ENCODE measurements at regions not wholly inside any gene's neighbourhood (a gene's known extent, or its start where the extent isn't known, plus 50 kb on each side); places are given as distances from the start of the nearest gene placed in this dataset.

- DNase-seq (ENCODE audit: low spot score) (no peak), FAIRE-seq (no peak)
These were observed 251.2 kb upstream of the NOX3 start for GRCh38 chr6:155706806-155707205.

DNA sequence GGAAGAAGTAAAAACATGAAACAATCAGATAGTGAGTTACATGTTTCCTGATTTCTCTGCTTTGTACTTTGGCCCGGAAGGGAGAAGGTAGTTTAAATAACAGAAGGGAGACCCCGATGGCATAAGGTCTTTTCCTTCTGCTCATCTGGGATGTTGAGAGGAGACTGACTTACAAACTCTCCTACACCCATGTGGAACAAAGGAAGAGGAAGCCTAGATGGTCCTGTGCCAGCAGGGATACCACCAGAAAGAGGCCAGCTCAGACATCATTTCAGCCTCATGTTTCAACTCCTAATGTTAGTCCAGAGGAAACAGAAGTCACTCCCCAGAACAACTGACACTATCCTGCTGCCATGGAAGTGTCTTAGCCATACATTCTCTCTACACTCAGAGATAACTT lies 250.7 kb upstream of the NOX3 start:
- DNase-seq (ENCODE audit: low spot score) (no peak), FAIRE-seq (no peak)

DNA sequence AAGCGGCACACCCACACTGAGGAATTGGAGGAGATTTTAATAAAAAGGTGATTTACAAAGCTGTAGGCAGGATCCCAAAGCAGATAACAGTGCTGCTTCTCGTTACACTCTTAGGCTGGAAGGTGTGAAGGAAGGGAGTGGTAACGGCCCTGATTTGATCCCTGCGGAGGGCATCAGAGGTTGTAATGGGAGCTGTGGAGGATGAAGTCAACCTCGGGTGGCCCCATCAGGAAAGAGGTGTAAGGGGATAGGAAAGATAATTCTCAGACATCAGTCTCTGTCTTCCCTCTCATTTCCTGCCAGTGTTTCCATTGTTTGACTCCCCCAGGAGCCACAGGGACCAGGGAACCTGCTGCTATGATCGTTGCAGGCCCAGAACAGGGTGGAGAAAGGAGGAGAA lies 245.7 kb upstream of the NOX3 start:
- DNase-seq (ENCODE audit: low spot score) (no peak), FAIRE-seq (no peak)

DNA sequence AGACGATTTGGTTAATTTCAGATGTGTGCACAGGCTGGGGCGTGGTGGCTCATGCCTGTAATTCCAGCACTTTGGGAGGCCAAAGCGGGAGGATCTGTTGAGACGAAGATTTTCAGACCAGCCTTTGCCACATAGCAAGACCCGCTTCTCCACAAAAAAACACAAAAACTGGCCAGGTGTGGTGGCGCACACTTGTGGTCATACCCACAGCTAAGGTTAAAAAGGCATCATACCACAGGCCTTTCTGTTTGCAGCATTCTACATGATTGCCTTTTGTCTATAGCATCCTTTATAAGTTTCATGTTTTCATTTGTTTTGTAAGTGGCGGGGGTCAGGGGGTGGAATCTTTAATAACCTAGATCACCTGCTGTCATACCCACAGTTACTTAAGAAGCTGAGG lies 239.9 kb upstream of the NOX3 start:
- no peak for FAIRE-seq
- DNase-seq (ENCODE audit: low spot score), result no peak

DNA sequence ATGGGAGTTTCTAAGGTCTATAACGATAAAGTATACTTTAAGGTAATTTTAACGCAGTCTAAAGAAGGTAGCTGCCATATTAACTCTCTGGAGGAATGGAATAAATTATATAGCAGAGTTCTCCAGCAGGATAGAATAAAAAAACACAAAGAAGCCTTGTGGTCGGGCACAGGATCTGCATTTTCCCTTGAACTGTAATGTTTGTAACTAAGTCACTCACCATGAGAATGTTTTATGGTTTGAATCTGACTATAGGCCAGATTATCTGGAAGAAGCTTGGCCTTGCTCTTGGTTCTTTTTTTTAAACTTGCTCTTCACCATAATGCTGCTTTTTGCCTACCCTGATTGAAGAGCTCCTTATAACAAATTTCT lies 238.8 kb upstream of the NOX3 start:
- peak; percentile 32 for DNase-seq (ENCODE audit: low spot score)
- FAIRE-seq, result no peak

DNA sequence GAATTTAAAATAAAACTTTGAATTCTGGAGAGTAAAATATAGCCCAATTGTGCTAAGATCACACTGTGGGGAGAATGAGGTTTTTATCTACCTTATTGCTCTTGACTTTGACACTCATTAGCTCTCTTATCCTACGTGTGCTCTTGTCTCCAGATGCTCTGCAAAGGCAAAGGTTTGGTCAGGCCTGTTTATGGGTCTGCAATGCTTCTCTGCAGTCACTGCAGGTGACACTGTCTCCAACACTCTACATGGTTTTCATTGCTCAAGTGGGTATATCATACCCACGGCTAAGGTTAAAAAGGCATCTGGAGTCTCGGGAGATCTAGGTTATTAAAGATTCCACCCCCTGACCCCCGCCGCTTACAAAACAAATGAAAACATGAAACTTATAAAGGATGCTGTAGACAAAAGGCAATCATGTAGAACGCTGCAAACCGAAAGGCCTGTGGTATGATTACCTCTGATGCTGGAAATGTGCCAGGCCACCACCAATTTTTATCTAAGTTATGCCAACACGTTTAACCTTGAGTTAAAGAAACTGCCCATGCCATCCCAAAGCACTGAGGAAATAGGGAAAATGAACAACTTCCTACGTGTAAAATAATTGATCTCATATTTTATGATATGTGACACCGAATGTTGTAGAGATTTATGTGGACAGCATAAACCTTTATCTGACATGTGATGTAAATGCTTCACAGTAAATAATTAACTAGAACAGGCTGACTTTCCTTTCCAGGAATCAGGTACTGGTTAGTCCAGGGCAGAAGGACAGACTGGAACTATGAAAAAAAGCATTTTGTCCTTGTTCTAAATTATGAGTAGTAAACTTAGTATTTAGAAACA lies 238.2 kb upstream of the NOX3 start:
- DNase-seq (ENCODE audit: low spot score) (peak; percentile 75), FAIRE-seq (peak; percentile 82)

DNA sequence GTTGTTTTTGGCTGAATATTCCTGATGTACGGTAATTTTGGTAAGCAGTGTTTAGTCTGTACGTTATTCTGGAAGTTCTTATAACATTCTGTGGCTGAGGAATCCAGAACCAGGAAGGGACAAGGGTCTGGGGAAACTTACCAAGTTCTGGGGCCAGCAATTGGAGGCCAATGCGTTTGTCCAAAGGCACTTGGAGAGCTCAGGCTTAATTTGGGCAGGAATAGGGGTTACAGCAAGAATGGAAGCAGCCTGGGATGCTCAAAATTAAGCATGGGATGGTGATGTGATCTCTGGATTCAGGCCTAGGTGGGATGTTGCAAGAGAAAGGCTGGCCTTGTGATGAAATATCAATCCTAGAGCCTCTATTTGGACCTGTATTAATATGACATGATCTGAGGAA lies 235.2 kb upstream of the NOX3 start:
- DNase-seq (ENCODE audit: low spot score) (no peak), FAIRE-seq (no peak)

GRCh38 chr6:155687645-155688044 lies 232.0 kb upstream of the NOX3 start:
- FAIRE-seq, result no peak
- DNase-seq (ENCODE audit: low spot score), result no peak

DNA sequence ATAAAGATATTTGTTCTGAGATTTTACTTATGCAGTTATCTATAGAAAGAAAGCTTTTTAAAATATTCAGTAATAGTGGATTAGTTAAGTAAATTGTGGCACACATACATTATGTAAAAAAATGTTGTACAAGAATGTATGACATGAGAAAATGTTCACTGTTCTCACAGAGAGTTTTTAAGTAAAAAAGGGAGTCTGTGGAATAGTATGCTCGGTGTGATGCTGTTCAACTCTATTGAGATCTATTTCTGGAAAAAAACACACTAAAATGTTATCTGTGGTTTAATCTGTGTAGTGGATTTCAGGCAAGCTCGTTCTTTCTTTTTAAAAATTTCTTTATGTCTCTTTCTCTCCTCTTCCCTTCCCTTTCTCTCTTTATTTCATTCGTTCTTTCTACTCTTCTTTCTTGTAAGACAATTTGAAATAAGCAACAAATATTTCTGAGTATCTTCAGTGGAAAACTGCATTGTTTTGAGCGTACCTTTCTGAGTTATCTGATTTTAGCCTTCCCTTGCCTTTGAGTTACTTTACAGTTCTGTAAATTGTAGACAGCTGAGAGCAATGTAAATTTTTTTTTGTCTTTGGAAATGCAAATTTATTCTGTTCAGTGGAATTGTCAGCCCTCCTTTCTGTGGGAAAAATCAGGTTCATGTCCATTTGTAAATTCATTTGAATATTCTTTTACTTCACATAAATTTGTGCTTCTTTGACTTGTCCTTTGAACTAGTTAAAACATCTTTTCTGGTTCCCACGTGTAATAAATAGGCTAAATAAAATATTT lies 229.0 kb upstream of the NOX3 start:
- DNase-seq (ENCODE audit: low spot score) (no peak), FAIRE-seq (no peak)

DNA sequence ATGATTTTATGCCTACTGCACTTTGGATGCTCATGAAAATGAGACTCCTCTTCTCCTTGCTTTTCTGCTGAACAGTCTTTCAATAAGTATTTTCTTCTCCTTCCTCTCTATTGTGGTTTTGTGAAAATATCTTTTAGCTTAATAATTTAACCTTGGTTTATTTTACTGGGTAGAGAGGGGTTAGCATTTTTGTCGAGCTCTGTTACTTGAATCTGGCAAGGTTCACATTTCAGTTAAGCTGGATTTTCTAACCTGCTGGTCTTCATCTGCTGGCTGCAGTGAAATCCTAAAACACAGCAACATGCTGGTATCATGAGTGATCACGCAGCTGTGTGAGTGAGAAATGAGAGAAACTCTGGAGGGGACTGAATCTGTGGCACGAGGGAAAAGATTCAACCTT lies 222.7 kb upstream of the NOX3 start:
- DNase-seq (ENCODE audit: low spot score), result peak; percentile 15
- FAIRE-seq, result peak; percentile 83

- DNase-seq (ENCODE audit: low spot score) (no peak), FAIRE-seq (no peak)
These were observed 220.7 kb upstream of the NOX3 start for GRCh38 chr6:155676346-155676745.

GRCh38 chr6:155670655-155671054 lies 215.0 kb upstream of the NOX3 start:
- FAIRE-seq (no peak), DNase-seq (ENCODE audit: low spot score) (no peak)

DNA sequence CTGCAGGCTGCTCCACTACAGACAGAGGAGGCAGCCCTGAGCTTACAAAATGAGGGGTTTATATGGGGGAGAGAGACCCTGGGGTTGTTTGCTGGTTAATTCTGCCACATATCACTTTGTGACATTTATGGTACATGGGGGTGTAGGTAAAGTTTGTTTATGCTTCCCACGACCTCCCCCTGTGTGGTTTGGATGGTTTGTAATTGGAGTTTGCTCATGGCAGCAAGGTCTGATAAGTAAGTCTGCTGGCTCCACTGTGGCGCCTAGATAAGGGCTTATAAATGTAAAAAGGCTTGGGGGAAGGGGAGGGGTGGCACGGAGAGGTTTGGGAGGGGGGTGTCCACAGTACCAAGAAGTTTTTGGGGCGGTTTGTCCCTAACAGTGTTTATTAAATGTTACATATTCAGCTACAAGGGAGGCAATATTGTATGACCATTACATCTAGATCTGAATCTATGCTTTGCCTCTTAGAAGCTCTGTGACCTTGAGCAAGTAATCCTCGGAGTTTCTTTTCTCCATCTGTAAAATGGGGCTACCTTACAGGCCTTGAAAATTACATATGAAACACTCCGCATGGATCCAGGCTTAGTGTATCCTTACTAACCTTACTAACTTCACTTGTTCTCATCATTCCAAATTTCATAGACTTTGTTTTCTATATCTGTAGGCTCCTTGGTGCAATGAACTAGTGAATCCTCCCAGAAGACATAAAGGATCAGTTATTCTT lies 204.8 kb upstream of the NOX3 start:
- no peak for FAIRE-seq
- no peak for DNase-seq (ENCODE audit: low spot score)

- no peak for FAIRE-seq
- no peak for DNase-seq (ENCODE audit: low spot score)
These were observed 200.4 kb upstream of the NOX3 start for GRCh38 chr6:155656024-155656423.

DNA sequence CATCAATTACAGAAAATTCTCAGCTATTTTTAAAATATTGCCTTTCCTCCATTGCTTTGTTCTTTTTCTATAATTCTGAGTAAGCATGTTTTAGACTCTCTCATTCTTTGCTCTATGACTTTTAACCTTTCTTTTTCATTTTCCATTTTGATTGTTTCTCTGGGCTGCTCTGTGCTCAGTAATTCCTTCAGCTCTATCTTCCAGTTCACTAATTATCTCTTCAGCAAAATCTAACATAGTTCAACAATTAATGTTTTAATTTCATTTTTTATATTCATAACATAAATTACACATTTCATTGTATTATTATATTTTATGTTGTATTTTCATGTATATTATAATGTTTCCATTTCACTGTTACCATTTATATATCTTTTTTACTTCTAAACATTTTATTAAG lies 198.8 kb upstream of the NOX3 start:
- DNase-seq (ENCODE audit: low spot score) (no peak), FAIRE-seq (peak; percentile 14)

DNA sequence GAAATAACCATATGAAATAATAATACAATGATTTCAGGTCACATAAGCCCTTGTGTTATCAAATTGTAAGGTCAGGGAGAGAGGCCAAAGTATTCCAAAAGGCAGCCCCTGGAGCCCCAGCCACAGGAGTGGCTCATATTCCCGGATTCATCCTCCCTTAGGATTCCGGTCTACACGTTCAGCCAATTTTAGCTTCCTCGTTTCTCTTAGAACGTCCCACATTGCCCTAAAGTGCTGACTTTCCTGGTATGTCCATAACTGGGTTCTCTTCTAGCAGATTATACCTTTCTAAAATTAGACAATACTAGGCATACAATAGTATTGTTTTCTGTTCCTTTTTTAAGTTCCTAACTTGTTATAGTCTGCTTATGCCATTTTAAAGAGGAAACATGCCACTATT lies 192.7 kb upstream of the NOX3 start:
- DNase-seq (ENCODE audit: low spot score) (no peak), FAIRE-seq (no peak)

DNA sequence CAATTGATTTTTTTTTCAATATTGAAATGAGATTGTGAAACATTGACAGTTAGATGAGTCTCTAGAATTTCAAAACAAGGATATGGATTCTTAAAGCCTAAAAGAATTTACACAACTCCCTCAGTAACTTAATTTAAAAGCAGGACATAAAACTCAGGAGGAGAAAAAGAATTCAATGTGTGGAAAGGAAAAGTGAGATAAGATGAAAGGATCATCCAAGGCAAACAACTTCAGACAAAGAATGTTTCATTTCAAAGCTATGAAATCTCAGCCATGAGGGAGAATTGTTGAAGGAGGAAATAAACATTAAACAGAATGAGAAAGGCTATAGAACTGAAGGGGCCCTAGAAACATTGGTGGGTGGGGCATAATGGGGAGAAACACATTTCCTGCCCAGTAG lies 191.7 kb upstream of the NOX3 start:
- FAIRE-seq (no peak), DNase-seq (ENCODE audit: low spot score) (no peak)

- no peak for DNase-seq (ENCODE audit: low spot score)
- FAIRE-seq, result no peak
These were observed 190.8 kb upstream of the NOX3 start for GRCh38 chr6:155646443-155646842.

- FAIRE-seq (no peak), DNase-seq (ENCODE audit: low spot score) (no peak)
These were observed 189.7 kb upstream of the NOX3 start for GRCh38 chr6:155645325-155645724.

GRCh38 chr6:155641603-155642002 lies 186.0 kb upstream of the NOX3 start:
- DNase-seq (ENCODE audit: low spot score) (no peak), FAIRE-seq (no peak)

GRCh38 chr6:155638200-155638599 lies 182.6 kb upstream of the NOX3 start:
- DNase-seq (ENCODE audit: low spot score), result peak; percentile 33
- FAIRE-seq, result no peak

DNA sequence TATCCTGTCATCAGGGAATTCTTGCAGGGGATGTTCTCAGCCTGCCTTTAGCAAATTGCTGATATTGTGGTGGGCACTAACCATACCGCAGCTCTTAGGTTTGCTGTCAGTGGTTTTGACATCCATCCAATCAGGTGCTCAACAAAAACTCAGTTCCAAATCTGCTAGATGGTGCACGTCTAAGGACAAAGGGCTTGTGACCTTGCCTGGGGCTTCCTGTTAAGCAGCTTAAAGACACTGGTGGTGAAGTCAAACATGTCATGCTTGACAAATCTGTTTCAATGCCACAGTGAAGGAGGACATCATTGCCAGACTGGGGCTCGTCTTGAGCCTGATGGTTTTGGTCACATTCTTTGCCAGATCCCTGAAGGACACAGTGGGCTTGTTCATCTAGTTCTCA lies 179.8 kb upstream of the NOX3 start:
- FAIRE-seq, result no peak
- DNase-seq (ENCODE audit: low spot score), result no peak
